ACC112 (cell line): ENCODE measurements at regions not wholly inside any gene's neighbourhood (a gene's known extent, or its start where the extent isn't known, plus 50 kb on each side); places are given as distances from the start of the nearest gene placed in this dataset.

Experiments used
- H2AFZ ChIP-seq: fragments of 200-600 bp; sonication (generic); one replicate; pipeline ENCODE4 v1.6.0; 2017; ENCODE audit warnings: antibody characterized with exemption, low read length; ENCODE audit not compliant: unreplicated experiment
- H3K27ac ChIP-seq: fragments of 200-600 bp; sonication (generic); 2 replicates; pipeline ENCODE4 v1.5.1; 2014; ENCODE audit warnings: low read depth, mild to moderate bottlenecking, antibody characterized with exemption, low read length, moderate library complexity
- H3K27me3 ChIP-seq: fragments of 200-600 bp; sonication (generic); 2 replicates; pipeline ENCODE4 v1.6.1; 2014; ENCODE audit warnings: mild to moderate bottlenecking, antibody characterized with exemption, low read length, moderate library complexity, mixed read lengths; ENCODE audit not compliant: insufficient read depth
- H3K36me3 ChIP-seq: fragments of 200-600 bp; sonication (generic); 2 replicates; pipeline ENCODE4 v1.6.1; 2016; ENCODE audit warnings: mild to moderate bottlenecking, antibody characterized with exemption, low read length, moderate library complexity, mixed read lengths; ENCODE audit not compliant: insufficient read depth
- H3K4me1 ChIP-seq: fragments of 200-600 bp; sonication (generic); one replicate; pipeline ENCODE4 v1.6.1; 2016; ENCODE audit warnings: low read length, mixed read lengths; ENCODE audit not compliant: insufficient read depth, unreplicated experiment, control insufficient read depth
- H3K4me3 ChIP-seq: fragments of 200-600 bp; sonication (generic); 2 replicates; pipeline ENCODE4 v1.5.1; 2014; ENCODE audit warnings: mild to moderate bottlenecking, low read depth, low read length
- H3K79me2 ChIP-seq: fragments of 200-600 bp; sonication (generic); one replicate; pipeline ENCODE4 v1.6.0; 2016; ENCODE audit warnings: low read length; ENCODE audit not compliant: control insufficient read depth, unreplicated experiment, insufficient read depth

GRCh38 chr1:96074876-96075577, 646.6 kb upstream of the PTBP2 start:
- Histone ChIP-seq H2AFZ (no peak overlapping the region), H3K36me3 (no peaks in the 10 kb centered on the region), H3K4me3 (no peak overlapping the region), H3K27ac (no peak overlapping the region), H3K4me1 (peaks cover 6% of the 10 kb centered on the region), H3K27me3 (no peaks in the 10 kb centered on the region), H3K79me2 (no peaks in the 10 kb centered on the region)

DNA sequence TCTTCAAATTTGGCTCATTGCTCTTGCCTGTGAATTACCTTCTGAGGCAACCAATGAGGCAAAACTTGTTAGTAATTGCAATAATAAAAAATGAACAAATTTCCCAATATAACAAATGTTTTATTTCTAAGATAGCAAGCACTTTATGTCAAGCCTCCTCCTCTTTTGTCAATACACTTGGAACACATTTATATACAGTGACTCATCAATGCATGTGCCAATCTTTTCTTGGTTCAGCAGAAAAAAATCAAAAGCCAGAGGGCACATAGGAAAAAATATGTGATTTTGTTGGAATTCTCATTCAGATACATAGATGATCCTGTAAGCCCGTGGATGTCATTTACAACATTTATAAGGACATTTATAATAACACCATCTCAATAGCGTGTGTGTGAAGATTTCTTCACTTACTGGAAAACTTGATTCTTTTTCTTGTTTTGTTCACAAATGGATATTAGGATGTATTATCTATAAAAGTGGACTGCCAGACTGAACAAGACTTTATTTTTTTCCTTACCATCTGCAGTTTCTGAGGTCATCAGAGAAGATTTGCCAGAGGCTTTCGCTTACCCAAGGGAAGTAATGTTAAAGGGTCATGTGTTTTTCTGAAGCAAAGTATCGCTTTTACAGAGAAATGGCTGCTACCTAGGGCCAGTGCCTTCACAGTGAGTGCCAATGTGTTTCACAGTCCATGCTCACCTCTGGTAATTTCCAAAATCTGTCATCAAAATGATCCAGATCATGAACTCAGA, 645.7 kb upstream of the PTBP2 start:
- Histone ChIP-seq H3K4me3 (no peak overlapping the region), H3K4me1 (peaks cover 6% of the 10 kb centered on the region), H3K79me2 (no peaks in the 10 kb centered on the region), H3K36me3 (no peaks in the 10 kb centered on the region), H2AFZ (no peak overlapping the region), H3K27ac (no peak overlapping the region), H3K27me3 (no peaks in the 10 kb centered on the region)

DNA sequence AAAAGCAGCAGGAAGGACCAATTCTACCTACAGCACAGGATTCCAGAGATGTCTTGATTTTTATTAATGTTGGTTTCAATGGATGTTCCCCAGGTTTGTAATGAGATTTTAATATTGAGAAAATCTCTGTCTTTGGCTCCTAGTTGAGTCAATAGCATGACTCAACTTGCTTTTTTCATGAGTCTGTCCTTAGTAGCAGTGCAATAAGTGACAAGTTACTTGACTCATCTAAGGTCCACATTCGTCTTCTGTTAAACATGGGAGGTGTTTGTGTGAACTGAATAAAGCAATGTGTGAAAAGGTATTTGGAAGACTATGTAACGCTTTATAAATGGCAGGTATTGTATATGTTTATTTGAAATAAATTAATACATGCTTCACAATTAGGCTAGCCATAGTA, 645.0 kb upstream of the PTBP2 start:
- Histone ChIP-seq H3K27me3 (no peaks in the 10 kb centered on the region), H2AFZ (no peak overlapping the region), H3K36me3 (no peaks in the 10 kb centered on the region), H3K27ac (no peak overlapping the region), H3K79me2 (no peaks in the 10 kb centered on the region), H3K4me1 (peaks cover 6% of the 10 kb centered on the region), H3K4me3 (no peak overlapping the region)

DNA sequence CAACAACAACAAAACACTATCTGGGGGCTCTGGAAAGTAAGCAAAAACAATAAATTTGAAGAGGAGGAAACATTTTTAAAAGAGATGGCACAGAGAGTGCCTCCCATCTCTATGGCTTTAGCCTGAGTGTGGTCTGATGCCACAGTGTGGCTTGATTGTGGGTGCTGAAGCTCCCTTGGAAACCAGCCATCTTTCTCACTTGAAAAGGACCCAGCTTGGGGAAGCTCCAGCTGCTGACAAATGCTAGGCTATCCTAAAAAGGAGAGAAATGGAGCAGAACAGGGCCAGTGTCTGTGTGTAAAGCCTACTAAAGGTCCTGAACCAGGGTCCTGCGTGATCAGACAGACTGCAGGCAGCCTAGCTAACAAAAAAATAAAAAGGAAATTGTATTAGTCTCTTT, 642.0 kb upstream of the PTBP2 start:
- H3K36me3 ChIP-seq = no peaks in the 10 kb centered on the region
- H3K4me1 ChIP-seq = peaks cover 6% of the 10 kb centered on the region
- no peaks in the 10 kb centered on the region for H3K27me3 ChIP-seq
- H3K4me3 ChIP-seq = no peak overlapping the region
- H3K79me2 ChIP-seq = no peaks in the 10 kb centered on the region
- no peak overlapping the region for H3K27ac ChIP-seq
- no peak overlapping the region for H2AFZ ChIP-seq

DNA sequence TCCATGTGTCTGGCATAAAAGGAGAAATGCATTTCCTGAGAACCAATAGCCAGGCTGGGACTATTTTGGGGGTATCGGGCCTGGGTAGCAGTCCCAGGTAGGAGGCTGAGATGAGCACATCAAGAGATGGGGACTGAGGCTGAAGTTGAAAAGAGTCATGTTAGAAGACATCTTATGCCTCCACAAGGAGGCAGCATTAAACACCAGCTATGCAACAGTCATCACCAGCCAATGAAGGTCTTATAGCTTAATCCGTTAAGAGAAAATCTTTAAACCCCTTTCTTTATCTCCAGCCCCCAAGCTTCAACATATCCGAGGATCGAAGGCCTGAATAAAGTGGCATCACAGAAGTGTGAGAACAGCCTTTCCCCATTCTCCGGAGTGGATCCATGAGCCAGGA, 640.7 kb upstream of the PTBP2 start:
- Histone ChIP-seq H3K79me2 (no peaks in the 10 kb centered on the region), H3K27me3 (no peaks in the 10 kb centered on the region; the same call in 1 of the 2 replicates), H2AFZ (no peak overlapping the region), H3K4me1 (peaks cover 5% of the 10 kb centered on the region), H3K27ac (no peak overlapping the region), H3K4me3 (no peak overlapping the region), H3K36me3 (no peaks in the 10 kb centered on the region)

- H3K4me1 ChIP-seq = no peaks in the 10 kb centered on the region
- H3K4me3 ChIP-seq = no peak overlapping the region
- no peak overlapping the region for H2AFZ ChIP-seq
- no peaks in the 10 kb centered on the region for H3K79me2 ChIP-seq
- no peak overlapping the region for H3K27ac ChIP-seq
- peaks cover 7% of the 10 kb centered on the region; the same call in 1 of the 2 replicates for H3K27me3 ChIP-seq
- H3K36me3 ChIP-seq = no peaks in the 10 kb centered on the region
Measured at GRCh38 chr1:96087719-96088118, 633.9 kb upstream of the PTBP2 start.

GRCh38 chr1:96090134-96090533, 631.5 kb upstream of the PTBP2 start:
- H3K4me1 ChIP-seq = no peaks in the 10 kb centered on the region
- H3K4me3 ChIP-seq = no peak overlapping the region
- H3K27me3 ChIP-seq = peaks cover 7% of the 10 kb centered on the region; the same call in 1 of the 2 replicates
- no peaks in the 10 kb centered on the region for H3K79me2 ChIP-seq
- H2AFZ ChIP-seq = no peak overlapping the region
- no peaks in the 10 kb centered on the region for H3K36me3 ChIP-seq
- H3K27ac ChIP-seq = no peak overlapping the region

- no peak overlapping the region for H3K27ac ChIP-seq
- no peaks in the 10 kb centered on the region for H3K79me2 ChIP-seq
- H3K27me3 ChIP-seq = peaks cover 4% of the 10 kb centered on the region; the same call in 1 of the 2 replicates
- H2AFZ ChIP-seq = no peak overlapping the region
- no peaks in the 10 kb centered on the region for H3K4me1 ChIP-seq
- no peak overlapping the region for H3K4me3 ChIP-seq
- no peaks in the 10 kb centered on the region for H3K36me3 ChIP-seq
Measured at GRCh38 chr1:96095849-96096612, 625.6 kb upstream of the PTBP2 start.

- no peaks in the 10 kb centered on the region for H3K4me1 ChIP-seq
- H3K27ac ChIP-seq = no peak overlapping the region
- H3K79me2 ChIP-seq = no peaks in the 10 kb centered on the region
- H3K4me3 ChIP-seq = no peak overlapping the region
- H3K36me3 ChIP-seq = no peaks in the 10 kb centered on the region
- peaks cover 4% of the 10 kb centered on the region; the same call in 1 of the 2 replicates for H3K27me3 ChIP-seq
- H2AFZ ChIP-seq = no peak overlapping the region
Measured at GRCh38 chr1:96096613-96097321, 624.8 kb upstream of the PTBP2 start.

GRCh38 chr1:96104506-96104905, 617.1 kb upstream of the PTBP2 start:
- H3K4me1 ChIP-seq = no peaks in the 10 kb centered on the region
- H2AFZ ChIP-seq = no peak overlapping the region
- H3K36me3 ChIP-seq = no peaks in the 10 kb centered on the region
- no peaks in the 10 kb centered on the region for H3K79me2 ChIP-seq
- H3K27ac ChIP-seq = no peak overlapping the region
- H3K4me3 ChIP-seq = no peak overlapping the region
- peaks cover 16% of the 10 kb centered on the region for H3K27me3 ChIP-seq
